ENCODE measurements at regions not wholly inside any gene's neighbourhood (a gene's known extent, or its start where the extent isn't known, plus 50 kb on each side); places are given as distances from the start of the nearest gene placed in this dataset.

DNA sequence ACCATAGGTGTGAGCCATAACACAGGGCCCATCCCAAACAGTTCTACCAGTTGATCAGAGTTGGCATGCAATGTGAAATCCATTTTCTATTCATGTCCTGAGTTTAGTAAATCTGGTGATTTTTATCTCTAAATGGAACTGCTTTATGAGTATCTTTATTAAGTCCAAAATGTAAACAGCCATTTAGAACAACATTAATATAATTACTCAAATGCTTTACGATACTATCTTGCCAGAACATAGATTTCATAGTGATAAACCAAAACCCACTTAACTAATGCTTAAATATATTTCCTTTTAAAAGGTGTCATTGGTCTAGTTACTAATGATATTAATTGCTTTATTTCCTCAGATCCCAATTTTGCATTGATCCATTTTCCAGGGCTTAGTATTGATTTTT is 80.7 kb downstream of the PLCE1 start:
- no peak for DNase-seq (ENCODE audit: low read depth)
- TF ChIP-seq, protein P1, sequence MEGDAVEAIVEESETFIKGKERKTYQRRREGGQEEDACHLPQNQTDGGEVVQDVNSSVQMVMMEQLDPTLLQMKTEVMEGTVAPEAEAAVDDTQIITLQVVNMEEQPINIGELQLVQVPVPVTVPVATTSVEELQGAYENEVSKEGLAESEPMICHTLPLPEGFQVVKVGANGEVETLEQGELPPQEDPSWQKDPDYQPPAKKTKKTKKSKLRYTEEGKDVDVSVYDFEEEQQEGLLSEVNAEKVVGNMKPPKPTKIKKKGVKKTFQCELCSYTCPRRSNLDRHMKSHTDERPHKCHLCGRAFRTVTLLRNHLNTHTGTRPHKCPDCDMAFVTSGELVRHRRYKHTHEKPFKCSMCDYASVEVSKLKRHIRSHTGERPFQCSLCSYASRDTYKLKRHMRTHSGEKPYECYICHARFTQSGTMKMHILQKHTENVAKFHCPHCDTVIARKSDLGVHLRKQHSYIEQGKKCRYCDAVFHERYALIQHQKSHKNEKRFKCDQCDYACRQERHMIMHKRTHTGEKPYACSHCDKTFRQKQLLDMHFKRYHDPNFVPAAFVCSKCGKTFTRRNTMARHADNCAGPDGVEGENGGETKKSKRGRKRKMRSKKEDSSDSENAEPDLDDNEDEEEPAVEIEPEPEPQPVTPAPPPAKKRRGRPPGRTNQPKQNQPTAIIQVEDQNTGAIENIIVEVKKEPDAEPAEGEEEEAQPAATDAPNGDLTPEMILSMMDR (IDR thresholded peaks at IDR 0.05; ENCODE audit: control insufficient read depth, extremely low read depth, insufficient read depth): no peak
- no peak overlapping the region for H3K4me3 ChIP-seq (ENCODE audit: low read depth, low read length)

DNA sequence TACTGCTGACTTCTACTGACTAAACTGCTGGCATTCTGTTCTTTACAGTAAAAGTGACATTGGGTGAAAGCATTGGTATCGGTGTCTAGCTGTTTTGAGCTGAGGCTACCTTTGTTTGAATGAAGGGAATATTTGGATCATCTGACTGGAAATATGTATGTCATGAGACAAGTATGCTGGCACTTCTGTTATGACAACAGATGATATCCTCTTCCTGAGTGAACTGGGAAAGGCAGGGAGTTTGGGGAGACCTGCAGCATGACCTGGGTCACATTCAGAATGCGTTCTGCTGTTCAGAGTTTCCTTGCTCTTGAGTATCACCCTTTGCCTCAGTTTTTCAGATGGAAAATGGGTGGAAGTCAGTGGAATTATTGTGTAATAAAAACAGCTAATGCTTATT is 81.8 kb downstream of the PLCE1 start:
- TF ChIP-seq, protein P1 (IDR thresholded peaks at IDR 0.05; ENCODE audit: control insufficient read depth, extremely low read depth, insufficient read depth): no peak
- no peak overlapping the region for H3K4me3 ChIP-seq (ENCODE audit: low read depth, low read length)
- DNase-seq (ENCODE audit: low read depth): no peak

DNA sequence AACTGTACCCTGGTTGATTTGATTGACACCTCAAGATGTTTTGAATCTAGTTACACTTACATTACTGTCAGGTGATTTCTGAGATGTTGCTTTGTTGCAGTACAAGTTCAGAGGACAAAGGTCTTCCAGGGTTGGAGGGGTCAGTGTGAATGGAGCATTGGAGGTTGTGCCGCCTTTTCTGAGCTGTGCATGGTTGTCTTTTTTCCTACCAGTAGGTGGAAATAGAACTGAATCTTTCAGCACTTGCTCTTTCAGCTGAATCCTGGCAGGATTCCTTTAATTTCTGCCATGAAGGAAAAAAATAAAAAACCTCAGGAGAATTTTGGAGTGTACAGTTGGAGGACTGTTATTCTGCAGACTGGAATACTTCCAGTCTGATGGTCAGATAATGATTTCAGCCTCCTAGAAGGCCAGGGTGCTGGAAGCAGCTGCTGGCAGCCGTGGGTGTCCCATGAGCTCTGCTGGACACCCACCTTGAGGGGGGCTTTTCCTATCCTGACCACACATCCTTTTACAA is 82.7 kb downstream of the PLCE1 start:
- TF ChIP-seq, protein P1 (IDR thresholded peaks at IDR 0.05; ENCODE audit: control insufficient read depth, extremely low read depth, insufficient read depth): peak; percentile 36
- no peak overlapping the region for H3K4me3 ChIP-seq (ENCODE audit: low read depth, low read length)
- DNase-seq (ENCODE audit: low read depth): peak; percentile 11

DNA sequence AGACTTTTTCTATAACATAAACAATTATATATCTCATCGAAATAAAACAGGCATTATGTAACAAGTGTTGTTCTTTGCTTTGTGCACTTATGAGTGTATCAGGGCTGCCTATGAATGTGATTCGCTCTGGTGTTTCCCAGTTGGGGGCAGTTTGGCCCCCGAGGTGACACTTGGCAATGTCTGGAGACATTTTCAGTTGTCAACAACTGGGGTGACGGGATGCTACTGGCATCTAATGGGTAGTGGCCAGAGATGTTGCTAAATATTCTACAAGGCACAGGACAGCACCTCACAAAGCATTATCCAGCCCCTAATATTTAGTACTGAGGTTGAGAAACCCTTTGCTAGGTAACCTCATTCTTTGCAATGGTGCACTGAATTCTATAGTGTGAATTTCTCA is 83.3 kb downstream of the PLCE1 start:
- no peak for DNase-seq (ENCODE audit: low read depth)
- TF ChIP-seq, protein P1 (IDR thresholded peaks at IDR 0.05; ENCODE audit: control insufficient read depth, extremely low read depth, insufficient read depth): no peak
- no peak overlapping the region for H3K4me3 ChIP-seq (ENCODE audit: low read depth, low read length)

DNA sequence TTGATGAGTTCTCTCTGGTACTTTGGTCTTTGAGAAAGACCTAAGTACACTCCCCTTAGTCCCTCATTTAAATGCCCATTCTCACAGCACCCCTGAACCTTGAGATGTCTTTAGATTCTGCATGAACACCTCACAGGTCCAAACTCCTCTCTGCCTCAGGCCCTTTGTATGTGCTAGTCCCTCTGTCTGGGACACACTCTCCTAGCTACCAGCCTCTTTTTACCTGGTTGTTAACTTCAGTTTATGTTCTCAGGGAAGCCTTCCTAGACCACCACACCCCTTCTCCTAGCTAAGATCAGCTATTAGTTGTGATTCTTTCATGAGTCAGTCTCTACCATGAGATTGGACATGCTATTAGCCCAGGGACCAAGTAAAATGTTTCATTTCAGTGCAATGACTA is 86.4 kb downstream of the PLCE1 start:
- TF ChIP-seq, protein P1 (IDR thresholded peaks at IDR 0.05; ENCODE audit: control insufficient read depth, extremely low read depth, insufficient read depth): no peak
- no peak overlapping the region for H3K4me3 ChIP-seq (ENCODE audit: low read depth, low read length)
- no peak for DNase-seq (ENCODE audit: low read depth)

DNA sequence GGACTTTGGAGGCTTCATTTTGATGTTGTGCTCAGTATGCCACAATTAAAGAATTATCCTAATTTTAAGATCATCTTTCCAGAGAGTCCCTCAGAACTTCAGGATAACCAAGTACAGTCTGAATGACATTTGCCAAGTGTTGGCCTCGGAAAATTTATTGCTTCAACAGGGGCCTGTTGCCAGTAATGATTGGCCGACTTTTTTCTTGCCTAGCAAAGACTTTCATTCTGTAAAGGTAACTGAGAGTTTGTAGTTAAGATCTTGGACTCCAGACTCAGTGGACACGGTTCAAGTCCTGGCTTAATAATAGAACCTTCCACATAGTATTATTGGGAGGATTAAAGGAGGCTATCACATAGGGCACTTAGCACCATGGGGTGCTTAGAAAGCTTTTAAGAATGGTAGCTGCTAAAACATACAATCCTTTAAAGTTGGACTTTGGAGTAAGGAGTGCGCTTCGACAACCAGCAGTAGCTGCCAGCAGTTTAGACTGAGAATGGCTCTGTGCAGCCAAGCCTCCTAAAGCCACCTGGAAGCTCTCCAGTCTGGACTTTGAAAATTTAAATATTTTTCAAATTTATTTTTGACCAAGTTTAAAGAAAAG is 90.0 kb downstream of the PLCE1 start:
- TF ChIP-seq, protein P1 (IDR thresholded peaks at IDR 0.05; ENCODE audit: control insufficient read depth, extremely low read depth, insufficient read depth): no peak
- no peak for DNase-seq (ENCODE audit: low read depth)
- H3K4me3 ChIP-seq (ENCODE audit: low read depth, low read length): no peak overlapping the region

DNA sequence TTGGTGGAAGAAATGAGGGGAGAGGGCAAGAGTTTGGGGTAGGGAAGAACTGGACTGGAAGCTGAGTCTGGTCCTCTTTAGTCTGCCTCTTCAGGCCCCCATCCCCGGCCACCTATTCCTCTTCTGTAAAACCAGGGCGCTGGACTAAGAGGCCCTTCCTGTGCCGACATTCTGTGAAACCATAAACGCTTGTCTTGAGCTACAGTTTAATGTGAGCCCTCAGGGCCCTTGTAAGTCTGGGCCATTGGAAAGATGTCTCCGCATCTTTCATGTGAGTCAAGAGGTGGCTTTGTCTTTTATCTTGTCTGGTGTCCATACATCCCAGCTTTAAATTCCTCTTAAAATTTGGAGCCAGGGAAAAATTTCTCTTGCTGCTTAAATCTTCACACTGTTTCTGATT is 90.6 kb downstream of the PLCE1 start:
- no peak overlapping the region for H3K4me3 ChIP-seq (ENCODE audit: low read depth, low read length)
- no peak for DNase-seq (ENCODE audit: low read depth)
- TF ChIP-seq, protein P1 (IDR thresholded peaks at IDR 0.05; ENCODE audit: control insufficient read depth, extremely low read depth, insufficient read depth): no peak
